ENCODE measurements at regions not wholly inside any gene's neighbourhood (a gene's known extent, or its start where the extent isn't known, plus 50 kb on each side); places are given as distances from the start of the nearest gene placed in this dataset.

DNA sequence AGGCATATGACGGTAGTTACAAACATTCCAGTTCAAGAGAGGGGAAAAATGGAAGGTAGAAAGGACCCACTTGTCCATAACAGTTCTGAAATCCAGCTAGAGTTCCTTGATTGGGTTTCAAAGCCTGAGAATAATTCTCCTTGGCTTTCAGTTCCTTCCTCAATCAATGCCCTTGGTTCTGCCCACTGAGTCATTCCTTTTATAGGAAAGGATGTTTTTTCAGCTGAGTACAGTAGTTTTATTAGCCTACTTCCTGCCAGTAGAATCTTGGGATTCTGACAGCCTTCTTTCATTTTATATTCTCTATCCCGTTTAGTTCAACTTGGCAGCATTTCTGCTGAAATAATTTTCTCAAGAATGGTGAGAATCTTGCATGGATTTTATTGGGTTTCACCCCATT is 386.9 kb upstream of the SMC2 start:
- TF ChIP-seq, protein P1, sequence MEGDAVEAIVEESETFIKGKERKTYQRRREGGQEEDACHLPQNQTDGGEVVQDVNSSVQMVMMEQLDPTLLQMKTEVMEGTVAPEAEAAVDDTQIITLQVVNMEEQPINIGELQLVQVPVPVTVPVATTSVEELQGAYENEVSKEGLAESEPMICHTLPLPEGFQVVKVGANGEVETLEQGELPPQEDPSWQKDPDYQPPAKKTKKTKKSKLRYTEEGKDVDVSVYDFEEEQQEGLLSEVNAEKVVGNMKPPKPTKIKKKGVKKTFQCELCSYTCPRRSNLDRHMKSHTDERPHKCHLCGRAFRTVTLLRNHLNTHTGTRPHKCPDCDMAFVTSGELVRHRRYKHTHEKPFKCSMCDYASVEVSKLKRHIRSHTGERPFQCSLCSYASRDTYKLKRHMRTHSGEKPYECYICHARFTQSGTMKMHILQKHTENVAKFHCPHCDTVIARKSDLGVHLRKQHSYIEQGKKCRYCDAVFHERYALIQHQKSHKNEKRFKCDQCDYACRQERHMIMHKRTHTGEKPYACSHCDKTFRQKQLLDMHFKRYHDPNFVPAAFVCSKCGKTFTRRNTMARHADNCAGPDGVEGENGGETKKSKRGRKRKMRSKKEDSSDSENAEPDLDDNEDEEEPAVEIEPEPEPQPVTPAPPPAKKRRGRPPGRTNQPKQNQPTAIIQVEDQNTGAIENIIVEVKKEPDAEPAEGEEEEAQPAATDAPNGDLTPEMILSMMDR (IDR thresholded peaks at IDR 0.05 in 4 of 5, conservative IDR thresholded peaks at IDR 0.05 in 1 of 5): no peak
- no peak for TF ChIP-seq POLR2A (IDR thresholded peaks at IDR 0.05)
